ENCODE measurements at regions not wholly inside any gene's neighbourhood (a gene's known extent, or its start where the extent isn't known, plus 50 kb on each side); places are given as distances from the start of the nearest gene placed in this dataset.

DNA sequence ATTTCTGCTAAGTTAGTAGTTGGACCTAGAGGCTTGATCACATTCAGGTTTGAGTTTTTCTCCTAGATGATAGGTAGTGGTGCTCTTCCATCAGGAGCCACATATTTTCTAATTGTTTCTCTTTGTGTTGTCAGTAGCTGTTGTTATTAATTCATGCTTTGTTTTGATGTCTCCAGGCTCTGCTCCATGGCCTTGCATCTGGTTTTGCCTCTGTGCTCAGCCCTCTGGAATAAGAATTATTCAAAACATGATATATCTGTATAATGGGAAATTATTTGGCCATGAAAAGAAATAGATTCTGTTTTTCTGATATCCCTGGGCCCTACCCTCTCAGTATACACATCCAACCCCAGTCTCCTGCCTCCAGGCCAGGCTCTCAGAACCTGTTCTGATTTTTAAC, 184.8 kb downstream of the CDC5L start:
- no peak overlapping the region for H2AFZ ChIP-seq (ENCODE audit: low read length)
- Mint-ChIP-seq H3K27ac (no peak overlapping the region), H3K4me1 (no peaks in the 10 kb centered on the region), H3K4me3 (no peak overlapping the region), H3K36me3 (ENCODE audit: insufficient read depth in 1 of 3, low read depth in 3 of 3) (no peaks in the 10 kb centered on the region), H3K27me3 (ENCODE audit: low read depth) (no peaks in the 10 kb centered on the region; the same call in none of the 2 replicates), H3K9me3 (peaks cover 0 to 3% of the 10 kb centered on the region in 2 experiments; a peak in 1 of 5 replicates)
- no peaks in the 10 kb centered on the region for H3K4me1 ChIP-seq (ENCODE audit: insufficient read depth, low read length)
- no peak overlapping the region for H2BK120ac ChIP-seq (ENCODE audit: low read depth, low read length, poor library complexity, severe bottlenecking)
- H2BK15ac ChIP-seq (ENCODE audit: low read depth, low read length), result no peak overlapping the region
- no peaks in the 10 kb centered on the region for H3K27me3 ChIP-seq (ENCODE audit: insufficient read depth, low read length)
- no peak overlapping the region for H3K9ac ChIP-seq (ENCODE audit: extremely low read depth, insufficient read length, low read length)
- H3K14ac ChIP-seq (ENCODE audit: insufficient read depth, low read length), result no peak overlapping the region
- H3K9me3 ChIP-seq (ENCODE audit: control insufficient read depth, low read depth, low read length), result no peaks in the 10 kb centered on the region
- no peaks in the 10 kb centered on the region for H3K79me2 ChIP-seq (ENCODE audit: insufficient read depth, low read length)
- no peaks in the 10 kb centered on the region for H4K20me1 ChIP-seq (ENCODE audit: control insufficient read depth, insufficient read depth, insufficient read length)
- no peak overlapping the region for H3K4ac ChIP-seq (ENCODE audit: low read depth, low read length)
- H3K79me1 ChIP-seq (ENCODE audit: insufficient read depth, low read depth, low read length, poor library complexity, severe bottlenecking), result no peaks in the 10 kb centered on the region
- no peak overlapping the region for H3K23ac ChIP-seq (ENCODE audit: insufficient read length, low read depth, low read length)
- H3K4me2 ChIP-seq (ENCODE audit: insufficient read depth, insufficient read length, low read length), result no peak overlapping the region
- H3K27ac ChIP-seq (ENCODE audit: insufficient read length, low read depth, low read length), result no peak overlapping the region
- no peak overlapping the region for H2BK5ac ChIP-seq (ENCODE audit: insufficient read length, low read length)
- no peak overlapping the region for H3K56ac ChIP-seq (ENCODE audit: insufficient read length, low read depth, low read length)
- H2BK20ac ChIP-seq (ENCODE audit: low read depth, low read length, poor library complexity, severe bottlenecking), result no peak overlapping the region
- H4K91ac ChIP-seq (ENCODE audit: insufficient read length, low read depth, low read length), result no peak overlapping the region
- H3K18ac ChIP-seq (ENCODE audit: insufficient read length, low read depth, low read length), result no peak overlapping the region
- no peak overlapping the region for H4K5ac ChIP-seq (ENCODE audit: insufficient read length, low read depth, low read length)
- no peak overlapping the region for H4K8ac ChIP-seq (replicated peaks; ENCODE audit: insufficient read length, low read depth, low read length)
- H3T11ph ChIP-seq (ENCODE audit: low read length), result no peak overlapping the region
- H2AK5ac ChIP-seq (ENCODE audit: insufficient read length, low read length), result no peak overlapping the region
- H2BK12ac ChIP-seq (ENCODE audit: insufficient read length, low read depth, low read length), result no peak overlapping the region
- no peak for DNase-seq
- TF ChIP-seq, protein P1, sequence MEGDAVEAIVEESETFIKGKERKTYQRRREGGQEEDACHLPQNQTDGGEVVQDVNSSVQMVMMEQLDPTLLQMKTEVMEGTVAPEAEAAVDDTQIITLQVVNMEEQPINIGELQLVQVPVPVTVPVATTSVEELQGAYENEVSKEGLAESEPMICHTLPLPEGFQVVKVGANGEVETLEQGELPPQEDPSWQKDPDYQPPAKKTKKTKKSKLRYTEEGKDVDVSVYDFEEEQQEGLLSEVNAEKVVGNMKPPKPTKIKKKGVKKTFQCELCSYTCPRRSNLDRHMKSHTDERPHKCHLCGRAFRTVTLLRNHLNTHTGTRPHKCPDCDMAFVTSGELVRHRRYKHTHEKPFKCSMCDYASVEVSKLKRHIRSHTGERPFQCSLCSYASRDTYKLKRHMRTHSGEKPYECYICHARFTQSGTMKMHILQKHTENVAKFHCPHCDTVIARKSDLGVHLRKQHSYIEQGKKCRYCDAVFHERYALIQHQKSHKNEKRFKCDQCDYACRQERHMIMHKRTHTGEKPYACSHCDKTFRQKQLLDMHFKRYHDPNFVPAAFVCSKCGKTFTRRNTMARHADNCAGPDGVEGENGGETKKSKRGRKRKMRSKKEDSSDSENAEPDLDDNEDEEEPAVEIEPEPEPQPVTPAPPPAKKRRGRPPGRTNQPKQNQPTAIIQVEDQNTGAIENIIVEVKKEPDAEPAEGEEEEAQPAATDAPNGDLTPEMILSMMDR (conservative IDR thresholded peaks at IDR 0.05), result no peak
- H3K23me2 ChIP-seq (ENCODE audit: insufficient read length, low read depth, low read length, poor library complexity, severe bottlenecking), result no peaks in the 10 kb centered on the region

All from H9 (cell line).